Naive B cell (primary cell): ENCODE measurements at regions not wholly inside any gene's neighbourhood (a gene's known extent, or its start where the extent isn't known, plus 50 kb on each side); places are given as distances from the start of the nearest gene placed in this dataset.
"Not testable (repeated sequence)": the region's sequence is repeated elsewhere in the genome, so short reads cannot be mapped to it uniquely, and the experiment has no call there.

Experiments
- ATAC-seq, 2 donors: fragments of 150-1000 bp; cut with Tn5 transposase; 2 replicates each; pipeline ENCODE4 v1.10.0; 2021; ENCODE audit warnings: low read depth in 2 of 2, mild to moderate bottlenecking in 2 of 2, moderate library complexity in 2 of 2
- DNase-seq: peaks from one replicate; pipeline ENCODE4 v3.0.0; 2022
- H3K27ac Mint-ChIP-seq, 6 donors: one replicate each; pipeline ENCODE4 v1.8.0; 2020 to 2022; ENCODE audit warnings: mild to moderate bottlenecking in 6 of 6, mixed read lengths in 6 of 6, moderate library complexity in 5 of 6, inconsistent platforms in 2 of 6
- H3K27me3 Mint-ChIP-seq, 3 donors: one replicate each; pipeline ENCODE4 v1.8.0; 2021 to 2022; ENCODE audit warnings: mixed read lengths in 3 of 3, mild to moderate bottlenecking in 1 of 3
- H3K36me3 Mint-ChIP-seq, 2 donors: one replicate each; pipeline ENCODE4 v1.8.0; 2020 to 2022; ENCODE audit warnings: mixed read lengths in 2 of 2, inconsistent platforms in 1 of 2, mild to moderate bottlenecking in 1 of 2
- H3K4me1 Mint-ChIP-seq, 3 donors: one replicate each; pipeline ENCODE4 v1.8.0; 2020 to 2022; ENCODE audit warnings: mixed read lengths in 3 of 3, inconsistent platforms in 1 of 3, mild to moderate bottlenecking in 1 of 3, moderate library complexity in 1 of 3
- H3K4me3 Mint-ChIP-seq, 8 donors: one replicate each; pipeline ENCODE4 v1.8.0; 2020 to 2022; ENCODE audit warnings: mild to moderate bottlenecking in 8 of 8, mixed read lengths in 8 of 8, moderate library complexity in 8 of 8, inconsistent platforms in 2 of 8
- H3K9me3 Mint-ChIP-seq, 7 donors: one replicate each; pipeline ENCODE4 v1.8.0; 2020 to 2022; ENCODE audit warnings: mixed read lengths in 7 of 7, mild to moderate bottlenecking in 5 of 7, inconsistent platforms in 2 of 7, moderate library complexity in 1 of 7

DNA sequence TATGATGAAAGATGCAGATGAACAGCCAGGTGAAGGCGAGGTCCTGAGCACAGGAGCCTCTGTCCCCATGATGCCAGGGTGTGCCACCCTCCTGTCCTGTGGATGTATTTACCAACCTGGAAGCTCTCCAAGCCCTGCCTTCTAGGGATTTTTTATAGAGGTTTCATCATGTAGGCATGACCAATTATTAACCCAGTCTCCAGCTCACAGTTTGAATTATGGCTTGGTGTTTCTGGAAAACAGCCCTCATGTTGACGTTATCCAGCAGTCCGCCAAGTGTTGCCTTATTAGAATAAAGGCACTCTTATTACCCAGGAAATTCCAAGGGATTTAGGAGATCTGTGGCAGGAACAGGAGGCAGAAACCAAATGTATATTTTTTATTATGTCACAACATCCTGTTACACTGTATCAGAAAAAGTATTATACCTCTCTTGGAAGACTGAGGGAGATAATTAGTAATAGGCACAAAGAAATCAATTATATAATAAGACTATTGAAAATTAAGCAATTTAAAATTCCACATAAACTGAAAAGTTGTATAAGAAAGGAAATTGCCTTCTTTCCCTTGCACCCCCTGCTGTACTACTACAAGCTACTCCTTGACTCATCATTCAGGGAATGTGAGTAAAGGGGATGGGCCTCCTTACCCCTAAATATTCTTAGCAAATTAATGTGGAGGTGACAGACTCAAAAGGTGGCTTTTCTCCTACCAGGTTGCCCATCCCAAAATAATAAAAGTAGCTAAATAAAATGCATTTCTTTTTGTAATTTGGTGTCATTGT lies 129.6 kb downstream of the ZNF330 start:
- peaks cover 0 to 13% (median 7%) of the 10 kb centered on the region in 3 donors for H3K4me1 Mint-ChIP-seq
- H3K9me3 Mint-ChIP-seq, result no peaks in the 10 kb centered on the region
- no peaks in the 10 kb centered on the region for H3K27me3 Mint-ChIP-seq
- H3K27ac Mint-ChIP-seq, result peak overlapping the region in 1 of 6 donors; percentile 14
- H3K36me3 Mint-ChIP-seq, result no peaks in the 10 kb centered on the region
- H3K4me3 Mint-ChIP-seq, result no peak overlapping the region
- no peak for DNase-seq
- no peak for ATAC-seq

DNA sequence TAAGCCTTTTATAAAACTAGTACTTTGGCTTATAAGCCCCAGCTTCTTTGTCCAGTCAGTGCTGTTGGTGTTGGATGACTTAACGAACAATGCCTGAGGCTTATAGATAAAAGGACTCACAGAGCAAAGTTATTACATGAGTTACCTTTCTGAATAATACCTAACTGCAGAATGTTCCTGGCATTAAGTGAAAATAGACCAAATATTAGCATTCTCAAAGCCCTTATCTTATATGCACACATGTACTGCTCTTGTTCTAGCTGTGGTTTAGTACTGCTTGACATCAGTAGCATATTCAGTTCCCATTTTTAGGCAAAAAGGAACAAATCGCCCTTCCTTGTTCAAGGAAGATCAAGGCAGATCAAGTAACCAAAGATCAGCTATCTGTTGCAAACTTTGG lies 131.6 kb downstream of the ZNF330 start:
- Mint-ChIP-seq H3K9me3 (no peaks in the 10 kb centered on the region), H3K4me3 (no peak overlapping the region), H3K36me3 (no peaks in the 10 kb centered on the region), H3K27me3 (no peaks in the 10 kb centered on the region), H3K27ac (no peak overlapping the region), H3K4me1 (peaks cover 0 to 18% (median 7%) of the 10 kb centered on the region in 3 donors)
- ATAC-seq, result no peak
- no peak for DNase-seq

DNA sequence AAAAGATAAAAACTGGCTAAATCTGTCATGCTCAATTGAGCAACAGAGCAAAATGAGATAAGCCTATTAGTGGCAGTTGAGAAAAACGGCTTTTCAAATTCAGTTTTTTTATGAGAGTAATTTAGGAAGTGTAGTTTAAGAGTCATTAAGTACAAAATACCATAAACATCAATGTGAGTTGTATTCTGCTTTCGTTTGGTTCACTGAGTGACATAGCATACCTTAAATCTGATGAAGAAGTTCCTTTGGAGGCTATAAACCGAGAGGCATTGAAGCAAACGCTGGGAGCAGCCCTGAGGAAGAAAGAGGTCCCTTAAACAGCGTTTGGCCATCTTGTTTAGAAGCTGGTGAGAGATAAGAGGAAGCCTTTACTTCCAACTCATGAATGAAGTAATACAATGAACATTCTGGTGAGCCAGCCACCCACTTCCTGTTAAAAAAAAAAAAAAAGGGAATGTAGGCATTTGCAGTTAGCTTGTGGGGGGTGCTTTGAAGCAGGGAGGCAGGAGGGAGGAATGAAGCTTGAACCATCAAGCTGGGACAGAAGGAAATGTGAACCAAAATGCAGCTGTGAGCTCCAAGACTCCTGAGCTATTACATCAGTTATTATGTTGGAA lies 132.3 kb downstream of the ZNF330 start:
- DNase-seq (no peak), ATAC-seq (no peak)
- Mint-ChIP-seq H3K27ac (peak overlapping the region in 1 of 6 donors; percentile 10), H3K27me3 (no peaks in the 10 kb centered on the region), H3K4me1 (peaks cover 0 to 18% (median 7%) of the 10 kb centered on the region in 3 donors), H3K9me3 (no peaks in the 10 kb centered on the region), H3K4me3 (no peak overlapping the region), H3K36me3 (no peaks in the 10 kb centered on the region)

DNA sequence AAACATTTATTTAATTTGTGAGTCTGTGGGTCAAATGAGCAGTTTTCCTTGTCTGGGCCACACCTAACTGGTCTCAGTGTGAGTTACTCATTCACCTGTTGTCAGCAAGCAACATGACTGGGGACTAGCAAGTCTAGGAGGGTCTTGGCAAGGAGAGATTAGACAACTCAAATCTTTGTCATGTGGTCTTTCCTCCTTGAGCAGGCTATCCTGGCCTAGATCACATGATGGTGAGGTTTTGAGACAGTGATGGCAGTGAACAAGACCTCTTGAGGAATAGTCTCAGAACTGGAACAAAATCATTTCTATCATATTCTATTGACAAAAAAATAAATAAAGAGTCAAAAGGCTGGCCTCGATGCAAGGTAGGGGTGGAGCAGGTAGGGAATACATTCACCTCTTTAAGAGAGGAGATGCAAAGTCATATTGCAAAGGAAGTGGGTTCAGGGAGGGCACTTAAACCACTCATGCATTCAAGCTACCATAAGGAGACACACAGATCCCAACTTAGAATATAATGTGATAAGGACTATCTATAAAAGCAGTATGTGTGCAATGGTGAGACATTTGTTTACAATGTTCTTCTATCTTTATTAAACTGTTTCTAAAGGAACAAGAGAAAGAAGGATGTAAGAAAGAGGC lies 135.7 kb downstream of the ZNF330 start:
- DNase-seq (no peak), ATAC-seq (no peak)
- Mint-ChIP-seq H3K27ac (peak overlapping the region in 1 of 6 donors; percentile 32), H3K36me3 (no peaks in the 10 kb centered on the region), H3K9me3 (peaks cover 3 to 12% (median 5%) of the 10 kb centered on the region in 7 donors), H3K4me1 (peaks cover 0 to 5% (median 0%) of the 10 kb centered on the region in 3 donors), H3K4me3 (no peak overlapping the region), H3K27me3 (peaks cover 0 to 17% (median 4%) of the 10 kb centered on the region in 3 donors)

DNA sequence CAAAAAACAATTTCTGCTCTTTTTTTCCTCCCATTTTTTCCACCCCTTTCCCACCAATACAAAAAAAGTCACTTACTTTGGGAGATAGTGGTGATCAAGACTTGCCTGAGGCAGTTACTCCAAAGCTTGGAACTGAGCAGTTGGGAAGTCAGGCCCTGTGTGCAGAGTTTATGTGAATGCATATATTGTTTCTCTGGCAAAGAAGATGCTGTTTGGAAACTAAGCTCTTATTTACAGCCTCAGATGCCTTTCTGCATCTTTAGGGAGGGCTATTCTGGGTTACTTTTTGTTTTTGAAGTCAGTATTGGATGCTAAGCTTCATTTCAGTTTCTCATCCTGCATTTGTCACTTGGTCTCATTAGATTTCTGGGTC lies 136.3 kb downstream of the ZNF330 start:
- H3K4me3 Mint-ChIP-seq, result no peak overlapping the region
- H3K36me3 Mint-ChIP-seq, result no peaks in the 10 kb centered on the region
- DNase-seq, result no peak
- ATAC-seq, result no peak
- no peak overlapping the region for H3K27ac Mint-ChIP-seq
- peaks cover 0 to 5% (median 0%) of the 10 kb centered on the region in 3 donors for H3K4me1 Mint-ChIP-seq
- peaks cover 0 to 17% (median 4%) of the 10 kb centered on the region in 3 donors for H3K27me3 Mint-ChIP-seq
- peaks cover 3 to 12% (median 8%) of the 10 kb centered on the region in 7 donors for H3K9me3 Mint-ChIP-seq

DNA sequence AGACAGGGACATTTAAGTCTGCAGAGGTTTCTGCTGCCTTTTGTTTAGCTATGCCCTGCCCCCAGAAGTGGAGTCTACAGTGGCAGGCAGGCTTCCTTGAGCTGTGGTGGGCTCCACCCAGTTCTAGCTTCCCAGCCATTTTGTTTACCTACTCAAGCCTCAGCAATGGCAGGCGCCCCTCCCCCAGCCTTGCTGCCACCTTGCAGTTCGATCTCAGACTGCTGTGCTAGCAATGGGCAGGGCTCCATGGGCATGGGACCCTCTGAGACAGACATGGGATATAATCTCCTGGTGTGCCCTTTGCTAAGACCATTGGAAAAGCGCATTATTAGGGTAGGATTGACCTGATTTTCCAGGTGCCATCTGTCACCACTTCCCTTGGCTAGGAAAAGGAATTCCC lies 147.5 kb downstream of the ZNF330 start:
- Mint-ChIP-seq H3K27me3 (peaks cover 0 to 10% (median 5%) of the 10 kb centered on the region in 3 donors), H3K9me3 (peaks cover 4 to 26% (median 8%) of the 10 kb centered on the region in 7 donors)
- H3K27ac Mint-ChIP-seq, DNase-seq, H3K36me3 Mint-ChIP-seq, ATAC-seq, H3K4me3 Mint-ChIP-seq, H3K4me1 Mint-ChIP-seq: not testable (repeated sequence)

DNA sequence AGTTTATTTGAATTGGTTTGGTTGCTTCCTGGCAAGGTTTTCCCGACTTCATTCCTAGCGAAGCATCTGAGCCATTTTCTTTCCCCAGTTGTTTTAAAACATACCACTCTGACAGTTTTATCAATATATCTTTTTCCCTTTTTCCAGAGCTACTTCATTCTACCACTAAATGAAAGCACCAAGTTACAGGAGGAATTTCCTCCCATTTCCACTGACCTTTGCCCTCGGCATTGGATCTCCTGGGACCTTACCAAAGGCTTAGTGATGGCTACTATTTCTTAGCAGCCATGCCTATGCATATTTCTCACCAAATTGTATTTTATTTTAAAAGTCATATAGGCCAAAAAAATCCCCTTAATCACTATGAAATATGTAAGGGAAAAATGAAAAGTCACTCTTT lies 150.5 kb downstream of the ZNF330 start:
- Mint-ChIP-seq H3K4me1 (no peaks in the 10 kb centered on the region), H3K27me3 (peaks cover 10 to 14% (median 10%) of the 10 kb centered on the region in 3 donors), H3K36me3 (peaks cover 7% of the 10 kb centered on the region in 2 donors), H3K4me3 (no peak overlapping the region), H3K9me3 (peaks cover 4 to 19% (median 8%) of the 10 kb centered on the region in 7 donors), H3K27ac (no peak overlapping the region)
- DNase-seq, result no peak
- ATAC-seq, result no peak

DNA sequence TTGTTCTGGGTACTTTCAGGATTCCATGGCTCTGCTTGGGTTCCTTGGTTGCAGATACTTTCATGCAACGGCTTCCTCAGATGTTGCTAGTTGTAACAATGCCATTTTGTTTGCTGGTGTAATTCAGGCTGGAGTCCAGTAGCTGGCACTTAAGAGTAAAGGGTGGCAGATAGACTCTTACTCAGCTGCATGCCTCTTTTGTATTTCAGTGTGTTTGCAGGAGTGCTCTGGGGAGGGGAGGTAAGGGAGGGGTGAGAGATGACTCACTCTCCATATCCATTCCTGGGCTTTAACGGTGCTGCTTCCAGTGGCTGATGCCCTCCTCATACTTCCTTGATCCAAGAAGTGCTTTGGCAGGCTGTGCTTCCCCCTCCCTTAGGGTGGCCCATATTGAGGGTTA lies 155.2 kb downstream of the ZNF330 start:
- Mint-ChIP-seq H3K36me3 (no peaks in the 10 kb centered on the region), H3K4me3 (no peak overlapping the region), H3K4me1 (no peaks in the 10 kb centered on the region), H3K27ac (no peak overlapping the region), H3K27me3 (peaks cover 0 to 10% (median 8%) of the 10 kb centered on the region in 3 donors), H3K9me3 (peaks cover 6 to 13% (median 9%) of the 10 kb centered on the region in 7 donors)
- no peak for DNase-seq
- no peak for ATAC-seq

DNA sequence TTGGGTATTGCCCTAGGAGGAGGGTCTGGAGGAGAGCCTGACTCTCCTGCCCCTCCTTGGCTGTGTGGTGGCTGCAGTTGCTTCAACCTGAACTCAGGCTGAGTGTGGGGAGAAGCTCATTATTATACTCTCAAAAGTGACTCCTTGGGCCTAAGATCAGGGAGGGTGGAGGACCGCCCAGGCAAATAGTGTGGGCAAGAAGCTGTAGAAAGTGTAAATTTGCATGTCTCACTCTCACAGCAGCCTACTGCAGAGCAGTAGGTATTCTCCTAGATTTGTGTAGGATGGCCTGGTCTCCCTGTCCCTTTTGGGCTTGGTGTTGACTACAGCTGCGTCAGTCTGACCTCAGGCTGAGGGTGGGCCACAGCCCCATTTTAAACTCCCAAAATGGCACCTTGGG lies 156.1 kb downstream of the ZNF330 start:
- H3K9me3 Mint-ChIP-seq, result peaks cover 6 to 13% (median 8%) of the 10 kb centered on the region in 7 donors
- no peak overlapping the region for H3K27ac Mint-ChIP-seq
- H3K4me3 Mint-ChIP-seq, result no peak overlapping the region
- ATAC-seq, result no peak
- H3K27me3 Mint-ChIP-seq, result peaks cover 0 to 10% (median 8%) of the 10 kb centered on the region in 3 donors
- no peaks in the 10 kb centered on the region for H3K36me3 Mint-ChIP-seq
- H3K4me1 Mint-ChIP-seq, result no peaks in the 10 kb centered on the region
- DNase-seq, result no peak

DNA sequence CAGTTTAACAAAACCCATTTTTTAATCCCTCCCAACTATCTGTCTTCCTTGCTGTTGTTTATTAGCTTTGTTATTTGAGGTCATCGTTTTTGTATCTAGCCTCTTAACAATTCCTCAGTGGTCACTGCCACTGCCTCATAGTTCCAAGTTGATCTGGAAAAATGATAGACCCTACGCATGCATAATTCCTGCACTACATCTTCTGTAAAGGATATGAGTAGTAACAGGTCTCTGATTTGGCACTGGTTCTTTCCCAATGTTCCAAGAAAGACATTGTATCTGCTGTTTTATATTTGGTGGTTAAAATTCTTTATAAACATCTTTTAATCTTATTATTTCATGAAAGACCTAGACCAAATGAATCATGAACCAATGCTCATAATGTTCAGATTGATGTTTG lies 166.6 kb downstream of the ZNF330 start:
- Mint-ChIP-seq H3K4me1 (no peaks in the 10 kb centered on the region), H3K9me3 (peaks cover 0 to 9% (median 5%) of the 10 kb centered on the region in 7 donors), H3K27me3 (no peaks in the 10 kb centered on the region), H3K4me3 (no peak overlapping the region), H3K27ac (no peak overlapping the region), H3K36me3 (no peaks in the 10 kb centered on the region)
- DNase-seq, result no peak
- no peak for ATAC-seq

DNA sequence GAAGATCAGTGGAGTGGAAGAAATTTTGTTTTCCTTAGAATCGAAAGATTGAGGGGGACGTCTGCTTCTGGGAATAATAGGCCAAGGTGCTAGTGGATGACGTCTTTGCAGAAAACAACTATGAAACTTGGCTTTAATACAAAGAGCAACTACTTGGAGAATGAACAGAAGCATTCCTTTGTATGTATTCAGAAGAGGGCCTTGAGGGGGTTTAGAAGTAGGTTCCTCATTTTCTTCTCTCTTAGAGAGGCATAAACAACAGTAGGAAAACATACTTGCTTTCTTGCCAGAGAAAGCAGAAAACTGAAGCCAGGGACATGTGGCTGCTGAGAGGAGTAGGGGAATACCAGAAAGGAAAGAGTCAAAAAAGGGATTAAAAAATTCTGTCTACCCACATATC lies 167.8 kb downstream of the ZNF330 start:
- Mint-ChIP-seq H3K4me3 (no peak overlapping the region), H3K9me3 (peaks cover 0 to 8% (median 0%) of the 10 kb centered on the region in 7 donors), H3K27me3 (no peaks in the 10 kb centered on the region), H3K36me3 (no peaks in the 10 kb centered on the region), H3K27ac (no peak overlapping the region), H3K4me1 (no peaks in the 10 kb centered on the region)
- ATAC-seq, result no peak
- DNase-seq, result no peak

DNA sequence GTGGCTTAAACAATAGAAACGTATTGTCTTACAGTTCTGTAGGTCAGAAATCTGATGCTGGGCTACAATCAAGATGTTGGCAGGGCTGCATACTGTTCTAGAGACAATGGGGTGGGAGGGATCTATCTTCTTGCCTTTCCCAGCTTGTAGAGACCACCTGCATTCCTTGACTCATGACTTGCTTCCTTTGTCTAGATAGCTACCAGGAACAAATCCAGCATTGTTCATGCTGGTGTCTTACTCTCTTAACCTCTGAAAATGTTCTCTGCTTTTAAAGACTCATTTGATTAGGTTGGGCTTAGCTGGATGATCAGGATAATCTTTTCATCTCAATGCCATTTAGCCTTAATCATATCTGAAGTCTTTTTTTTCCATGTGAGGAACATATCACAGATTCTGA lies 169.0 kb downstream of the ZNF330 start:
- no peaks in the 10 kb centered on the region for H3K4me1 Mint-ChIP-seq
- H3K27ac Mint-ChIP-seq, result no peak overlapping the region

DNA sequence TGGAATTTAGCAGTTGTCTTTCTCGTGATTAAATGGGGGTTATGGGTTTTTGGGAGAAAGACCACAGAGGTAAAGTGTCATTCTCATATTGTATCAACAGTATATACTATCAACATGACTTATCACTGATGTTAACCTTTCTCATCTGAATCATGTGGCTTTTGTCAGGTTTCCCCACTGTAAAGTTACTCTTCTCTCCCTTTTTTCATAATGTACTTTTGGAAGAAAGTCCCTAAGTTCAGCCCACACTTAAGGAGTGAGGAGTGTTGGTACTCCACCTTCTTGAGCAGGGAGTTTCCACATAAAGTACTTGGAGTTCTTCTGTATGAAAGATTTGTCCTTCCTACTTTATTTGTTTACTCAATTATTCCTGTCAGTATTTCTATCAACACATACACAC lies 169.9 kb downstream of the ZNF330 start:
- Mint-ChIP-seq H3K9me3 (peaks cover 0 to 3% (median 0%) of the 10 kb centered on the region in 7 donors), H3K27me3 (no peaks in the 10 kb centered on the region), H3K4me3 (no peak overlapping the region), H3K4me1 (no peaks in the 10 kb centered on the region), H3K36me3 (no peaks in the 10 kb centered on the region), H3K27ac (no peak overlapping the region)
- no peak for ATAC-seq
- no peak for DNase-seq

More for the DNA sequence above, 169.0 kb downstream of the ZNF330 start:
- H3K4me3 Mint-ChIP-seq, result no peak overlapping the region
- no peaks in the 10 kb centered on the region for H3K27me3 Mint-ChIP-seq
- no peak for DNase-seq
- peaks cover 0 to 8% (median 0%) of the 10 kb centered on the region in 7 donors for H3K9me3 Mint-ChIP-seq
- H3K36me3 Mint-ChIP-seq, result no peaks in the 10 kb centered on the region
- no peak for ATAC-seq

DNA sequence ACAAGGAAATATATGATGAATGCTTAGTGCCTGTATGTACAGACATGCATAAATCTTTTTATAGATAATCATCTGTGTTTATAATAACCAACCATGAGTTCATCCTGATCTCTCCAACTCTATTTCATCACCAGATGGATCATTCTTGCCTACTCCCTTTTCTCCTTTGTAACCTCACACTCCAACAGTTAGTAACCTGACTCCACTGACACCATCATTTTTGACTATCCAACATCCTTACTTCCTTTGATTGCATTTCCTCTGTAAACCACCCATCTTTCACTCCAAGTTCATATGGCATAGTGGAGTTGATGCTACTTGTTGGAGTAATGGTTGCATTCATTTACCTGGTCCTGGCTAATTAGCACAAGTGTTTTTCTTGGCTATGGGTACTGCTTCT lies 170.6 kb downstream of the ZNF330 start:
- H3K27ac Mint-ChIP-seq, result no peak overlapping the region
- no peak for ATAC-seq
- no peak overlapping the region for H3K4me3 Mint-ChIP-seq
- no peak for DNase-seq
- no peaks in the 10 kb centered on the region for H3K27me3 Mint-ChIP-seq
- no peaks in the 10 kb centered on the region for H3K36me3 Mint-ChIP-seq
- no peaks in the 10 kb centered on the region for H3K4me1 Mint-ChIP-seq
- peaks cover 0 to 2% (median 0%) of the 10 kb centered on the region in 7 donors for H3K9me3 Mint-ChIP-seq
